ENCODE measurements at regions not wholly inside any gene's neighbourhood (a gene's known extent, or its start where the extent isn't known, plus 50 kb on each side); places are given as distances from the start of the nearest gene placed in this dataset.
"Not testable (repeated sequence)": the region's sequence is repeated elsewhere in the genome, so short reads cannot be mapped to it uniquely, and the experiment has no call there.

DNA sequence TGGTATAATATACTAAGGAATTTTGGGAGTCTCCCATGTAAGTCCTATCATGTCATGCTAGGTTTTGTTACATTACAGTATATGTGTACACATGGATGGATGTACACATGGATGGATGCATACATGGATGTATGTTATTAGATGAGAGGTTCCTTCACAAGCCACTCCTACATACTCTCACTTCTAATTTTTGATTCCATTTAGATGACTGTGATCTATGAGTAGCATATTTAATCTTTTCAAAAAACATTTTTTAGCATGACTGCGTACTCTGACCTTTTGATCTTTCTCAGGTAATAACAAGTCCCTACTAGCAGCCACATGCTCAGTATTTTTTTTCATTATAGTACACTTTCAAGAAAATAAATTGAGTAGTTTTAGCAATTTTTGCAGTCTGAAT lies 441.8 kb downstream of the SLITRK1 start:
- no peak for DNase-seq (ENCODE audit: unreplicated experiment)
- H3K4me3 Mint-ChIP-seq (ENCODE audit: unreplicated experiment): no peak overlapping the region
- no peak overlapping the region for H3K27ac Mint-ChIP-seq (ENCODE audit: low read depth, unreplicated experiment)
- H3K4me1 Mint-ChIP-seq (ENCODE audit: insufficient read depth, unreplicated experiment): no peaks in the 10 kb centered on the region
- no peaks in the 10 kb centered on the region for H3K27me3 Mint-ChIP-seq (ENCODE audit: insufficient read depth, unreplicated experiment)
- BruUV-seq (replicated peaks): no TSS peak
- CTCF ChIA-PET: interaction anchor here (0.6 kb wide), 1 partner anchor 101 kb away, joined by 3 read pairs; no protein-coding TSS in a partner anchor
- H3K9me3 Mint-ChIP-seq (ENCODE audit: unreplicated experiment): peaks cover 8% of the 10 kb centered on the region
- no peaks in the 10 kb centered on the region for H3K36me3 Mint-ChIP-seq (ENCODE audit: insufficient read depth, unreplicated experiment)
- POLR2A ChIA-PET: interaction anchor here (1.7 kb wide), 1 partner anchor 10 kb away, joined by 7 read pairs; no protein-coding TSS in a partner anchor
- TF ChIP-seq, protein P1, sequence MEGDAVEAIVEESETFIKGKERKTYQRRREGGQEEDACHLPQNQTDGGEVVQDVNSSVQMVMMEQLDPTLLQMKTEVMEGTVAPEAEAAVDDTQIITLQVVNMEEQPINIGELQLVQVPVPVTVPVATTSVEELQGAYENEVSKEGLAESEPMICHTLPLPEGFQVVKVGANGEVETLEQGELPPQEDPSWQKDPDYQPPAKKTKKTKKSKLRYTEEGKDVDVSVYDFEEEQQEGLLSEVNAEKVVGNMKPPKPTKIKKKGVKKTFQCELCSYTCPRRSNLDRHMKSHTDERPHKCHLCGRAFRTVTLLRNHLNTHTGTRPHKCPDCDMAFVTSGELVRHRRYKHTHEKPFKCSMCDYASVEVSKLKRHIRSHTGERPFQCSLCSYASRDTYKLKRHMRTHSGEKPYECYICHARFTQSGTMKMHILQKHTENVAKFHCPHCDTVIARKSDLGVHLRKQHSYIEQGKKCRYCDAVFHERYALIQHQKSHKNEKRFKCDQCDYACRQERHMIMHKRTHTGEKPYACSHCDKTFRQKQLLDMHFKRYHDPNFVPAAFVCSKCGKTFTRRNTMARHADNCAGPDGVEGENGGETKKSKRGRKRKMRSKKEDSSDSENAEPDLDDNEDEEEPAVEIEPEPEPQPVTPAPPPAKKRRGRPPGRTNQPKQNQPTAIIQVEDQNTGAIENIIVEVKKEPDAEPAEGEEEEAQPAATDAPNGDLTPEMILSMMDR (IDR thresholded peaks at IDR 0.05; ENCODE audit: unreplicated experiment): no peak
- intact Hi-C loops (cut with micrococcal nuclease): no loop called here

DNA sequence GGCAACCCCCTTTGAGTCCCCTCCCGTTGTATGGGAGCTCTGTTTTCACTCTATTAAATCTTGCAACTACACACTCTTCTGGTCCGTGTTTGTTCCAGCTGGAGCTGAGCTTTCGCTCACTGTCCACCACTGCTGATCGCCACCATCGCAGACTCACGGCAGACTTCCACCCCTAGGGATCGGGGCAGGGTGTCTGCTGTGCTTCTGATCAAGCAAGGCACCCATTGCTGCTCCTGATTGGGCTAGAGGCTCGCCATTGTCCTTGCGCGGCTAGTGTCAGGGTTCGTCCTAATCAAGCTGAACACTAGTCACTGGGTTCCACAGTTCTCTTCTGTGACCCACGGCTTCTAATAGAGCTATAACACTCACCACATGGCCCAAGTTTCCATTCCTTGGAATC lies 442.8 kb downstream of the SLITRK1 start:
- CTCF ChIA-PET: interaction anchor here (0.5 to 0.7 kb wide), 2 partner anchors 825 to 1208 kb away, joined by 3 read pairs; no protein-coding TSS in a partner anchor
- POLR2A ChIA-PET; H3K4me3 Mint-ChIP-seq (ENCODE audit: unreplicated experiment); H3K9me3 Mint-ChIP-seq (ENCODE audit: unreplicated experiment); DNase-seq (ENCODE audit: unreplicated experiment); BruUV-seq (replicated peaks); H3K36me3 Mint-ChIP-seq (ENCODE audit: insufficient read depth, unreplicated experiment); H3K27me3 Mint-ChIP-seq (ENCODE audit: insufficient read depth, unreplicated experiment); H3K4me1 Mint-ChIP-seq (ENCODE audit: insufficient read depth, unreplicated experiment); intact Hi-C loops (cut with micrococcal nuclease); H3K27ac Mint-ChIP-seq (ENCODE audit: low read depth, unreplicated experiment): not testable (repeated sequence)

DNA sequence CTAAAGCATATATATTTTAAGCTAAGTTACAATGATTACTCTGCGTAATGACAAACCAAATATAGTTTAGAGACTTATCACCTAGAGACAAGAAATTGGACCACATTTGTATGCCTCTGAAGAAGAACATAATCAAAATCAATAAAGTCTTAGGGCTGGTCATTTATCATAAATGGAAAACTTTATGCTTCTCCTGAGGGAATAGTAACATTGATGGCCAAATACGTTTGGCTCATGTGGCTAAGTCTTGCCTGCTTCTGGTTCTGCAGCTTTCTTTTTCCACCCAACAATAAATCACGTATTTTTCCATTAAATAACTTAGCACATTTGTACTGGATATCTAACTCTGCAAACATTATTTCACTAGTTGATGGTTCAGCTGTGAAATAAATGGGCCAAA lies 458.4 kb downstream of the SLITRK1 start:
- ChIA-PET POLR2A (interaction anchor here (0.6 kb wide), 1 partner anchor 81 kb away, joined by 3 read pairs; no protein-coding TSS in a partner anchor), CTCF (interaction anchor here (0.7 to 1.1 kb wide), 2 partner anchors 10 to 25 kb away, joined by 3 to 4 read pairs; no protein-coding TSS in a partner anchor)
- TF ChIP-seq, protein P1 (IDR thresholded peaks at IDR 0.05; ENCODE audit: unreplicated experiment): no peak
- DNase-seq (ENCODE audit: unreplicated experiment): no peak
- Mint-ChIP-seq H3K36me3 (ENCODE audit: insufficient read depth, unreplicated experiment) (no peaks in the 10 kb centered on the region), H3K9me3 (ENCODE audit: unreplicated experiment) (peaks cover 19% of the 10 kb centered on the region), H3K27me3 (ENCODE audit: insufficient read depth, unreplicated experiment) (no peaks in the 10 kb centered on the region), H3K4me1 (ENCODE audit: insufficient read depth, unreplicated experiment) (no peaks in the 10 kb centered on the region), H3K27ac (ENCODE audit: low read depth, unreplicated experiment) (no peak overlapping the region), H3K4me3 (ENCODE audit: unreplicated experiment) (no peak overlapping the region)
- intact Hi-C loops (cut with micrococcal nuclease): no loop called here
- no TSS peak for BruUV-seq (replicated peaks)

DNA sequence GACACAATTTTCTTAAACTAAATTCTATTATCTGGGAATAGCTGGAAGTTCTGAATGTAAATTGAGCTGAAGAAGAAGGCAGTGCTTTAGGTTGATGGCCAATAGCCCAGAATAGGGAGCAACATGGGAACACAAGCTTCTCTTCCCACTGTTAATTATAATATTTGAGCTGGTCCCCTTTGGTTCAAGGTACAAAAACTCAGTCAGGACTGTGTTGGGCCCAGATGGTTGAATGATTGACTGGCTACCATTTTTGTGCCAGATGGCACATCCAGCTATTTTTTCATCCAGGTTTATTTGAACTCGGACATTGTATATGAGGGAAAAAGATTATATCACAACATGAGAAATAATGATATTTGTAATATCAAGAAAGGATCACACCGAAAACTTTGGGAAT lies 458.9 kb downstream of the SLITRK1 start:
- H3K9me3 Mint-ChIP-seq (ENCODE audit: unreplicated experiment): peaks cover 19% of the 10 kb centered on the region
- intact Hi-C loops (cut with micrococcal nuclease): no loop called here
- TF ChIP-seq, protein P1 (IDR thresholded peaks at IDR 0.05; ENCODE audit: unreplicated experiment): no peak
- CTCF ChIA-PET: interaction anchor here (0.7 to 1.1 kb wide), 2 partner anchors 9 to 26 kb away, joined by 3 to 4 read pairs; no protein-coding TSS in a partner anchor
- no peak overlapping the region for H3K27ac Mint-ChIP-seq (ENCODE audit: low read depth, unreplicated experiment)
- no TSS peak for BruUV-seq (replicated peaks)
- H3K4me1 Mint-ChIP-seq (ENCODE audit: insufficient read depth, unreplicated experiment): no peaks in the 10 kb centered on the region
- H3K27me3 Mint-ChIP-seq (ENCODE audit: insufficient read depth, unreplicated experiment): no peaks in the 10 kb centered on the region
- POLR2A ChIA-PET: interaction anchor here (0.6 kb wide), 1 partner anchor 82 kb away, joined by 3 read pairs; no protein-coding TSS in a partner anchor
- H3K36me3 Mint-ChIP-seq (ENCODE audit: insufficient read depth, unreplicated experiment): no peaks in the 10 kb centered on the region
- H3K4me3 Mint-ChIP-seq (ENCODE audit: unreplicated experiment): no peak overlapping the region
- DNase-seq (ENCODE audit: unreplicated experiment): no peak
